PC-3 (cell line): ENCODE measurements at regions not wholly inside any gene's neighbourhood (a gene's known extent, or its start where the extent isn't known, plus 50 kb on each side); places are given as distances from the start of the nearest gene placed in this dataset.

Experiments
- ATAC-seq: fragments of 200-7000 bp; cut with Tn5 transposase; 2 replicates; pipeline ENCODE4 v1.9.1; 2020; ENCODE audit warnings: mild to moderate bottlenecking, moderate library complexity
- BruUV-seq: library from RNA; stranded (reverse); fragments of 400-500 nt; replicated peaks from 2 replicates; lab custom pipeline; 2021; lab: Mats Ljungman, UMichigan
- CTCF ChIA-PET: fragments of 300-600 bp; sonication (Branson Sonifier 250); formaldehyde crosslinking; loops from one replicate; lab custom pipeline; 2022; ENCODE audit warnings: antibody characterized with exemption; lab: Charles Lee
- POLR2A ChIA-PET: fragments of 300-600 bp; sonication (Branson Sonifier 250); formaldehyde crosslinking; loops from one replicate; lab custom pipeline; 2022; ENCODE audit warnings: antibody characterized with exemption; ENCODE audit not compliant: unreplicated experiment; lab: Charles Lee
- DNase-seq: peaks from one replicate; pipeline ENCODE4 v3.0.0-alpha.2; 2015
- H2AFZ ChIP-seq: fragments of 300-600 bp; sonication (generic); 2 replicates; pipeline ENCODE4 v1.6.0; 2016; ENCODE audit warnings: antibody characterized with exemption, low read length
- H3F3A ChIP-seq: fragments of 300-600 bp; sonication (generic); one replicate; pipeline ENCODE4 v1.6.0; 2017; ENCODE audit warnings: antibody characterized with exemption, low read length, control low read depth, mild to moderate bottlenecking; ENCODE audit not compliant: unreplicated experiment
- H3K27ac ChIP-seq: fragments of 300-600 bp; sonication (generic); 2 replicates; pipeline ENCODE4 v1.5.1; 2016; ENCODE audit warnings: mild to moderate bottlenecking, low read length
- H3K27me3 ChIP-seq: fragments of 300-600 bp; sonication (generic); 2 replicates; pipeline ENCODE4 v1.6.1; 2016; ENCODE audit warnings: low read length, mixed read lengths
- H3K36me3 ChIP-seq: fragments of 300-600 bp; sonication (generic); 2 replicates; pipeline ENCODE4 v1.6.1; 2016; ENCODE audit warnings: low read depth, mixed run types, low read length, mixed read lengths
- H3K4me1 ChIP-seq: fragments of 300-600 bp; sonication (generic); 2 replicates; pipeline ENCODE4 v1.5.1; 2016; ENCODE audit warnings: low read length; ENCODE audit not compliant: insufficient read depth
- H3K4me2 ChIP-seq: fragments of 300-600 bp; sonication (generic); 2 replicates; pipeline ENCODE4 v1.6.0; 2016; ENCODE audit warnings: low read length
- H3K4me3 ChIP-seq: fragments of 300-600 bp; sonication (generic); 2 replicates; pipeline ENCODE4 v1.5.1; 2016; ENCODE audit warnings: mild to moderate bottlenecking, low read length, mixed read lengths
- H3K79me2 ChIP-seq: fragments of 300-600 bp; sonication (generic); 2 replicates; pipeline ENCODE4 v1.6.1; 2017; ENCODE audit warnings: low read length, mixed read lengths
- H3K9ac ChIP-seq: fragments of 300-600 bp; sonication (generic); 2 replicates; pipeline ENCODE4 v1.6.0; 2016; ENCODE audit warnings: mild to moderate bottlenecking, low read length
- H3K9me2 ChIP-seq: fragments of 300-600 bp; sonication (generic); replicated peaks from 2 replicates; pipeline ENCODE4 v1.6.1; 2016; ENCODE audit warnings: mixed run types, low read length, mixed read lengths
- H3K9me3 ChIP-seq: fragments of 300-600 bp; sonication (generic); 2 replicates; pipeline ENCODE4 v1.6.1; 2016; ENCODE audit warnings: low read length, mixed read lengths
- H4K20me1 ChIP-seq: fragments of 300-600 bp; sonication (generic); 2 replicates; pipeline ENCODE4 v1.6.1; 2016; ENCODE audit warnings: low read length, mixed read lengths
- CTCF ChIP-seq: fragments of 300-600 bp; sonication (generic); conservative IDR thresholded peaks from 2 replicates; pipeline ENCODE4 v1.5.1; 2017; ENCODE audit warnings: antibody characterized with exemption, low read depth, mild to moderate bottlenecking, low read length
- EZH2 ChIP-seq: fragments of 300-600 bp; sonication (generic); IDR thresholded peaks from one replicate; pipeline ENCODE4 v1.6.1; 2017; ENCODE audit warnings: antibody characterized with exemption, mild to moderate bottlenecking, low read length; ENCODE audit not compliant: unreplicated experiment
- EZH2phosphoT487 ChIP-seq: fragments of 300-600 bp; sonication (generic); IDR thresholded peaks from 2 replicates; pipeline ENCODE4 v1.6.1; 2018; ENCODE audit warnings: mild to moderate bottlenecking, antibody characterized with exemption, low read length, borderline replicate concordance
- intact Hi-C: fragments of 100-400 bp; cut with micrococcal nuclease; formaldehyde crosslinking; loops from 2 replicates; pipeline ENCODE4 v1.9.0; 2023

GRCh38 chr16:52050418-52050817, 496.5 kb downstream of the TOX3 start:
- H4K20me1 ChIP-seq, result no peaks in the 10 kb centered on the region
- CTCF ChIA-PET, result no interaction called here
- no peaks in the 10 kb centered on the region for H3K9me3 ChIP-seq
- H3K9ac ChIP-seq, result no peak overlapping the region
- H3F3A ChIP-seq, result no peaks in the 10 kb centered on the region
- TF ChIP-seq CTCF, result no peak
- H3K4me2 ChIP-seq, result no peak overlapping the region
- H3K36me3 ChIP-seq, result no peaks in the 10 kb centered on the region
- H3K79me2 ChIP-seq, result no peaks in the 10 kb centered on the region
- BruUV-seq, result no TSS peak
- no peak overlapping the region for H3K27ac ChIP-seq
- DNase-seq (no peak), ATAC-seq (no peak)
- H2AFZ ChIP-seq, result no peak overlapping the region
- no peaks in the 10 kb centered on the region for H3K9me2 ChIP-seq
- H3K4me1 ChIP-seq, result no peaks in the 10 kb centered on the region
- H3K27me3 ChIP-seq, result no peaks in the 10 kb centered on the region
- intact Hi-C loops, result no loop called here
- no peak overlapping the region for H3K4me3 ChIP-seq
- POLR2A ChIA-PET, result no interaction called here

DNA sequence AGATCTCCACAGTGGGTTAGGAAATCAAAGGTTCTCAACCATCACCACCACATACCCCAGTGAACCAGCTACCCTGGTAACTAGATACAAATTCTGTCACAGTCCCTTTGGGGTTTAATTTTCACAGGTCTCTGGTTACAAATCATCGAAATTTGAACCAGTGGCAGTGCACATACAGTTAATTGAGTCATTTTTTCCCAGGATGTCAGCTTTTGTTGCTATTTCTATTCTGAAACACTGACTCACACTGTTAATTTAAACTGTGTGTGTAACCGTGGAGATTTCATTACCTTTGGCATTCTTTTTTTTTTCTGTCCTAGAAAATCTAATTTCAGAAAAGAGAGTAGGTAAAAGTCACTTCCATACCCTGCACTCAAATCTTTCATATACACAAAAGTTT, 511.5 kb downstream of the TOX3 start:
- Histone ChIP-seq H3K27ac (no peak overlapping the region), H3K4me3 (no peak overlapping the region), H2AFZ (no peak overlapping the region), H3K27me3 (no peaks in the 10 kb centered on the region), H3K79me2 (no peaks in the 10 kb centered on the region), H3F3A (no peaks in the 10 kb centered on the region), H3K9me3 (no peaks in the 10 kb centered on the region), H3K36me3 (no peaks in the 10 kb centered on the region), H3K9me2 (no peaks in the 10 kb centered on the region), H3K9ac (no peak overlapping the region), H4K20me1 (no peaks in the 10 kb centered on the region), H3K4me2 (no peak overlapping the region), H3K4me1 (no peaks in the 10 kb centered on the region)
- no TSS peak for BruUV-seq
- no peak for TF ChIP-seq EZH2phosphoT487
- TF ChIP-seq CTCF, result no peak
- TF ChIP-seq EZH2, result no peak
- POLR2A ChIA-PET, result no interaction called here
- DNase-seq (no peak), ATAC-seq (no peak)
- CTCF ChIA-PET, result no interaction called here
- intact Hi-C loops, result no loop called here

DNA sequence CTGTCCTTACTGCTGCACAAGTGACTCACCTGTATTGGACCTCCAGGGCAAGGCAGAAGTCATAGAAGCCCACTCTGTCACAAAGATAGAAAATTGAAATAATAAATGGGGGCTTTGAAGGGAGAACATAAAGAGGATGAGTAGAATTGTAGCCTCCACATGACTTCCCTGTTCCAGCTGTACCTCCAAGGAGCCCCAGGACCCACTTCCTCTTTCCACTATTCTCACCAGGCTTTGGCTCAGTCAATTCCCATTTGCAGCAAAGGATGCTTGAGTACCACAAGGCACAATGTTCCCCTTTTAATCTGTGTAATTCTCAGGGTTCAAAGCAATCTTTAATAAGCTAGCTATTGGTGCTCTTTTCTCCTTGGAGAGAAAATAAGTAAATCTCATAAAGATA, 512.1 kb downstream of the TOX3 start:
- Histone ChIP-seq H3K4me1 (no peaks in the 10 kb centered on the region), H3K27ac (no peak overlapping the region), H3K36me3 (no peaks in the 10 kb centered on the region), H3K4me3 (no peak overlapping the region), H2AFZ (no peak overlapping the region), H3K4me2 (no peak overlapping the region), H3F3A (no peaks in the 10 kb centered on the region), H3K9ac (no peak overlapping the region), H3K9me3 (no peaks in the 10 kb centered on the region), H3K27me3 (no peaks in the 10 kb centered on the region), H3K79me2 (no peaks in the 10 kb centered on the region), H4K20me1 (no peaks in the 10 kb centered on the region), H3K9me2 (no peaks in the 10 kb centered on the region)
- ATAC-seq, result no peak
- BruUV-seq, result no TSS peak
- TF ChIP-seq EZH2, result no peak
- no peak for TF ChIP-seq CTCF
- no peak for TF ChIP-seq EZH2phosphoT487
- intact Hi-C loops, result no loop called here
- DNase-seq, result no peak
- POLR2A ChIA-PET, result no interaction called here
- CTCF ChIA-PET, result no interaction called here
